B cell (primary cell): ENCODE measurements at regions not wholly inside any gene's neighbourhood (a gene's known extent, or its start where the extent isn't known, plus 50 kb on each side); places are given as distances from the start of the nearest gene placed in this dataset.

Source experiments
- ATAC-seq: fragments of 200-7000 bp; cut with Tn5 transposase; one replicate; pipeline ENCODE4 v1.10.0; 2021; ENCODE audit warnings: low read depth, mild to moderate bottlenecking, moderate number of reproducible peaks, moderate library complexity
- CTCF ChIA-PET: fragments of 350-600 bp; sonication (Branson Sonifier 250); formaldehyde crosslinking; loops from one replicate; lab custom pipeline; 2021; ENCODE audit warnings: antibody characterized with exemption, inconsistent platforms; lab: Charles Lee
- POLR2A ChIA-PET: fragments of 350-600 bp; sonication (Branson Sonifier 250); formaldehyde crosslinking; loops from one replicate; lab custom pipeline; 2021; ENCODE audit warnings: antibody characterized with exemption; lab: Charles Lee
- DNase-seq: peaks from one replicate; pipeline ENCODE4 v3.0.0; 2013
- H2AFZ ChIP-seq: 2 replicates; pipeline ENCODE4 v1.6.1; 2012; ENCODE audit warnings: mild to moderate bottlenecking, low read depth, low read length; ENCODE audit not compliant: insufficient read depth, poor library complexity, severe bottlenecking
- H3K27ac ChIP-seq, 2 donors: 1 replicate in 1 of 2; 2 replicates in 1 of 2; pipeline ENCODE4 v1.5.1; 2012 to 2013; ENCODE audit warnings: low read length in 2 of 2, mild to moderate bottlenecking in 2 of 2, moderate library complexity in 1 of 2
- H3K27me3 ChIP-seq, 4 experiments: fragments of 200-600 bp in 1 of 4; sonication (generic) in 1 of 4; replicated peaks in 1 of 4; 1 replicate in 2 of 4; 2 replicates in 2 of 4; pipeline versions ENCODE4 v1.6.1 to v1.7.0; 2013 to 2016; ENCODE audit warnings: low read length in 3 of 4, mild to moderate bottlenecking in 2 of 4, mixed read lengths in 1 of 4, moderate library complexity in 1 of 4; ENCODE audit not compliant: insufficient read depth in 4 of 4, control insufficient read depth in 3 of 4; ENCODE audit errors: control extremely low read depth in 1 of 4
- H3K36me3 ChIP-seq, 2 experiments: replicated peaks in 1 of 2; 1 replicate in 1 of 2; 2 replicates in 1 of 2; pipeline versions ENCODE4 v1.6.1 to v1.7.1; 2013; ENCODE audit warnings: low read length in 1 of 2; ENCODE audit not compliant: insufficient read depth in 2 of 2, control insufficient read depth in 1 of 2; ENCODE audit errors: control extremely low read depth in 1 of 2, extremely low read depth in 1 of 2
- H3K4me1 ChIP-seq, 2 donors: fragments of 200-600 bp in 1 of 2; sonication (generic) in 1 of 2; 1 replicate in 1 of 2; 2 replicates in 1 of 2; pipeline versions ENCODE4 v1.5.1 to v1.6.1; 2013 to 2017; ENCODE audit warnings: low read length in 2 of 2; ENCODE audit not compliant: control insufficient read depth in 2 of 2, insufficient read depth in 2 of 2
- H3K4me2 ChIP-seq: replicated peaks from 2 replicates; pipeline ENCODE3; 2012; ENCODE audit warnings: mild to moderate bottlenecking, low read depth, low read length; ENCODE audit not compliant: poor library complexity, severe bottlenecking
- H3K4me3 ChIP-seq, 5 experiments: fragments of 200-600 bp in 1 of 5; sonication (generic) in 1 of 5; 1 replicate in 3 of 5; 2 replicates in 2 of 5; pipeline versions ENCODE4 v1.5.1 to v1.7.0; 2011 to 2016; ENCODE audit warnings: low read length in 4 of 5, mild to moderate bottlenecking in 4 of 5, low read depth in 2 of 5, control low read depth in 1 of 5, moderate library complexity in 1 of 5; ENCODE audit not compliant: insufficient read depth in 1 of 5; ENCODE audit errors: control extremely low read depth in 1 of 5, extremely low read depth in 1 of 5
- H3K79me2 ChIP-seq: fragments of 200-600 bp; sonication (generic); one replicate; pipeline ENCODE4 v1.6.0; 2016; ENCODE audit warnings: low read length; ENCODE audit not compliant: control insufficient read depth, insufficient read depth
- H3K9ac ChIP-seq: fragments of 200-600 bp; sonication (generic); 2 replicates; pipeline ENCODE4 v1.6.1; 2017; ENCODE audit warnings: mild to moderate bottlenecking, low read length, moderate library complexity
- H3K9me3 ChIP-seq, 3 donors: one replicate each; pipeline versions ENCODE4 v1.6.1 to v1.7.1; 2013; ENCODE audit warnings: low read length in 2 of 3; ENCODE audit not compliant: control insufficient read depth in 2 of 3, insufficient read depth in 1 of 3; ENCODE audit errors: control extremely low read depth in 1 of 3
- H4K20me1 ChIP-seq: 2 replicates; pipeline ENCODE4 v1.6.0; 2012; ENCODE audit warnings: mild to moderate bottlenecking, low read length; ENCODE audit not compliant: insufficient read depth, control insufficient read depth, poor library complexity, severe bottlenecking
- H3K27ac Mint-ChIP-seq: one replicate; pipeline ENCODE4 v1.8.0; 2021; ENCODE audit warnings: mixed read lengths
- H3K27me3 Mint-ChIP-seq: one replicate; pipeline ENCODE4 v1.8.0; 2021; ENCODE audit warnings: mixed read lengths
- H3K4me1 Mint-ChIP-seq: one replicate; pipeline ENCODE4 v1.8.0; 2021; ENCODE audit warnings: mixed read lengths
- H3K4me3 Mint-ChIP-seq: one replicate; pipeline ENCODE4 v1.8.0; 2021; ENCODE audit warnings: mixed read lengths
- H3K9me3 Mint-ChIP-seq: one replicate; pipeline ENCODE4 v1.8.0; 2022; ENCODE audit warnings: mixed read lengths; ENCODE audit not compliant: insufficient read depth
- CTCF ChIP-seq: fragments of 200-600 bp; IDR thresholded peaks from one replicate; pipeline ENCODE4 v1.8.0; 2022; ENCODE audit warnings: antibody characterized with exemption, mild to moderate bottlenecking
- EZH2 ChIP-seq: IDR thresholded peaks from 2 replicates; pipeline ENCODE4 v1.6.1; 2012; ENCODE audit warnings: borderline replicate concordance, low read depth, mild to moderate bottlenecking, moderate library complexity, low read length; ENCODE audit not compliant: insufficient read depth, poor library complexity, severe bottlenecking
- WGBS: methylation state at CpG from one replicate; pipeline ENCODE4 v1.1.5; 2013; ENCODE audit warnings: missing lambda C conversion rate; ENCODE audit not compliant: insufficient coverage; 5-methylcytosine and 5-hydroxymethylcytosine counted together
- intact Hi-C: fragments of 100-400 bp; cut with micrococcal nuclease; formaldehyde crosslinking; loops from one replicate; pipeline ENCODE4 v1.10.0; 2022

- no peak for ATAC-seq
- no peak for DNase-seq
- no peak overlapping the region for H3K4me2 ChIP-seq
- H2AFZ ChIP-seq: no peak overlapping the region
- H3K27me3 Mint-ChIP-seq: peaks cover 38% of the 10 kb centered on the region
- H3K4me3 Mint-ChIP-seq: no peak overlapping the region
- H3K4me1 ChIP-seq: peaks cover 0 to 5% of the 10 kb centered on the region in 2 donors
- no peak overlapping the region for H3K27ac ChIP-seq
- no peak overlapping the region for H3K27ac Mint-ChIP-seq
- H3K9me3 Mint-ChIP-seq: no peaks in the 10 kb centered on the region
- no peaks in the 10 kb centered on the region for H4K20me1 ChIP-seq
- intact Hi-C loops: no loop called here
- no peak overlapping the region for H3K9ac ChIP-seq
- peaks cover 0 to 19% (median 6%) of the 10 kb centered on the region in 4 experiments for H3K27me3 ChIP-seq
- ChIA-PET POLR2A (no interaction called here), CTCF (no interaction called here)
- WGBS: no CpG with 5 or more reads among the region's 4 CpGs
- TF ChIP-seq EZH2 (no peak), CTCF (no peak)
- H3K79me2 ChIP-seq: no peaks in the 10 kb centered on the region
- H3K4me1 Mint-ChIP-seq: peaks cover 6% of the 10 kb centered on the region
- H3K4me3 ChIP-seq: no peak overlapping the region
- no peaks in the 10 kb centered on the region for H3K9me3 ChIP-seq
- no peaks in the 10 kb centered on the region for H3K36me3 ChIP-seq
These were observed 89.8 kb upstream of the NR5A2 start for GRCh38 chr1:199937661-199938060.

- Mint-ChIP-seq H3K4me1 (peaks cover 6% of the 10 kb centered on the region), H3K9me3 (no peaks in the 10 kb centered on the region), H3K27me3 (peaks cover 43% of the 10 kb centered on the region), H3K27ac (no peak overlapping the region), H3K4me3 (no peak overlapping the region)
- H3K4me3 ChIP-seq: no peak overlapping the region
- POLR2A ChIA-PET: interaction anchor here (0.7 kb wide), 1 partner anchor 684 kb away, joined by 4 read pairs; no protein-coding TSS in a partner anchor
- TF ChIP-seq CTCF: no peak
- TF ChIP-seq EZH2: no peak
- peaks cover 0 to 4% (median 0%) of the 10 kb centered on the region in 3 donors for H3K9me3 ChIP-seq
- peaks cover 0 to 31% (median 10%) of the 10 kb centered on the region in 4 experiments for H3K27me3 ChIP-seq
- H3K4me1 ChIP-seq: peaks cover 0 to 5% of the 10 kb centered on the region in 2 donors
- CTCF ChIA-PET: no interaction called here
- no peak overlapping the region for H3K27ac ChIP-seq
- no peak for ATAC-seq
- H3K36me3 ChIP-seq: no peaks in the 10 kb centered on the region
- no peak overlapping the region for H3K9ac ChIP-seq
- H2AFZ ChIP-seq: no peak overlapping the region
- H3K79me2 ChIP-seq: no peaks in the 10 kb centered on the region
- no peak overlapping the region for H3K4me2 ChIP-seq
- intact Hi-C loops: no loop called here
- no peaks in the 10 kb centered on the region for H4K20me1 ChIP-seq
- DNase-seq: no peak
- no CpG with 5 or more reads among the region's 3 CpGs for WGBS
These were observed 82.5 kb upstream of the NR5A2 start for GRCh38 chr1:199944986-199945385.
